K562 (cell line): ENCODE measurements at regions not wholly inside any gene's neighbourhood (a gene's known extent, or its start where the extent isn't known, plus 50 kb on each side); places are given as distances from the start of the nearest gene placed in this dataset.

Source experiments
- CBX1 ChIP-seq: sonication (generic); IDR thresholded peaks from 2 replicates; pipeline ENCODE4 v1.6.1; 2016; ENCODE audit warnings: antibody characterized with exemption, low read depth, mild to moderate bottlenecking
- CTCF ChIP-seq, 3 experiments: IDR thresholded peaks in 2 of 3; conservative IDR thresholded peaks in 1 of 3; 2 replicates each; pipeline ENCODE4 v1.5.1; 2011 to 2012; ENCODE audit warnings: low read length in 3 of 3, mild to moderate bottlenecking in 3 of 3, control low read depth in 2 of 3, improper control_type of control experiment in 1 of 3, inconsistent platforms in 1 of 3, low read depth in 1 of 3, mixed read lengths in 1 of 3, moderate library complexity in 1 of 3; ENCODE audit not compliant: insufficient read depth in 2 of 3
- RAD21 ChIP-seq, 2 experiments: fragments of 250-450 bp in 1 of 2; fragments of 450-650 bp in 1 of 2; sonication (Bioruptor Pico) in 1 of 2; formaldehyde crosslinking in 1 of 2; IDR thresholded peaks in 1 of 2; conservative IDR thresholded peaks in 1 of 2; 2 replicates each; pipeline versions ENCODE4 v1.4.0 to v1.8.0; 2020 to 2022; ENCODE audit warnings: mild to moderate bottlenecking in 2 of 2, moderate library complexity in 1 of 2
- ZNF124 ChIP-seq: sonication (generic); formaldehyde crosslinking; IDR thresholded peaks from 2 replicates; pipeline ENCODE4 v1.8.1; 2022; ENCODE audit warnings: missing genetic modification reagents
- ZNF232 ChIP-seq: sonication (generic); formaldehyde crosslinking; IDR thresholded peaks from 2 replicates; pipeline ENCODE4 v1.8.0; 2022; ENCODE audit warnings: mild to moderate bottlenecking, missing genetic modification reagents

GRCh38 chr13:73825143-73825542, 309.1 kb downstream of the KLF12 start:
- TF ChIP-seq ZNF124 (CRISPR knock-in tag) (no peak), ZNF232 (CRISPR knock-in tag) (no peak), CBX1 (no peak), RAD21 (CRISPR knock-in tag; conservative IDR thresholded peaks at IDR 0.05 in 1 of 2, IDR thresholded peaks at IDR 0.05 in 1 of 2) (no peak), CTCF (IDR thresholded peaks at IDR 0.05 in 2 of 3, conservative IDR thresholded peaks at IDR 0.05 in 1 of 3; ENCODE audit: insufficient read depth in 2 of 3, low read depth in 1 of 3, low read length in 3 of 3) (no peak)
